Posterior cingulate gyrus (tissue), 11 donors: ENCODE measurements at regions not wholly inside any gene's neighbourhood (a gene's known extent, or its start where the extent isn't known, plus 50 kb on each side); places are given as distances from the start of the nearest gene placed in this dataset.

ENCODE experiments used
- DNase-seq, 10 donors: peaks; one replicate each; pipeline versions ENCODE4 v3.0.0 to v3.0.0-alpha.2; 2020 to 2021; ENCODE audit warnings: mixed read lengths in 3 of 10
- intact Hi-C: fragments of 100-400 bp; cut with DNase I; formaldehyde crosslinking; loops from one replicate; pipeline ENCODE4 v1.15.1; 2023

- DNase-seq: no peak
Observed at GRCh38 chr5:175206669-175207068, 237.3 kb downstream of the DRD1 start.

GRCh38 chr5:175202463-175203068 lies 241.4 kb downstream of the DRD1 start:
- no peak for DNase-seq
- intact Hi-C loops: no loop called here

More at GRCh38 chr5:175206669-175207068, 237.3 kb downstream of the DRD1 start:
- intact Hi-C loops: no loop called here

GRCh38 chr5:175201393-175201792 lies 242.6 kb downstream of the DRD1 start:
- intact Hi-C loops: no loop called here
- DNase-seq: no peak

DNA sequence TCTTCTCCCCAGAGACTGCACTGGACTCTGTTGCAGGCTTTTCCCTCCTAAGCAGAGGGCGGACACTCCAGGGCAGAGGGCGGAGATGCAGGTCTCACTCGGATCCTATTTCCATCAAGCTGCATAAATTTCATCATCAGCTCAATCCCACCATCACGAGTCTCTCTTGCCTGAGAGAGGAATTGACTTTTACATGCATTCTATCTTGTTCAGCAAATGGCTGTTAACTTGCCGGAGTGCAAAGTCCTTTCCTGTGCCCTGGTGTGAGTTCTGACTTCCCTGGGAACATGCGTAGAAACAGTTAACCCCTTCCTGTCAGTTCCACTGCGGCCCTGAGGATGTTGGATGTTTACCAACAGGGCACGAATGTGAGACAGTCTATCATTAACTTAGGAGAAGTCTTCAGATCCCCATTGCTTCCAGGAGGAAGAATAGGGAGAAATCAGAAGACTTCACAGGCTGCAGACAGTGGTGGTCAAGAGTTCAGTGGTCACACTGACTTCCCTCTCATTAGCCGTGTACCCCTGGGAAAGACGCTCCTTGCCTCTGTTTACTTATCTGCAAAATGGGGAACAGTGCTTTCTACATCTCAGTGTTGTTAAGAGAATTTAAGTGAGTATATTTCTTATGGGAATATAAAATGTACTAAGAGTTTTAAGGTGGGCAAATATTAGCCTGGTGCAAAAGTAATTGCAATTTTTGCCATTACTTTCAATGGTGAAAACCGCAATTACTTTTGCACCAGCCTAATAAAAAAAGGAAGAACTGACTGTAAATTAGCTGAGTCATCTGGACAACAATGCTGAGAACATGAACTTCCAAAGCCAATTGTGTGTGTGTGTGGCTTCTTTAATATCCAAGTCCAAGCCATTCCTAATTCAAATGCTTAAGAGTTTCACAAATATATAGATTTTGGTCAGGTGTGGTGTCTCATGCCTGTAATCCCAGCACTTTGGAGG lies 248.0 kb downstream of the DRD1 start:
- DNase-seq: no peak
- intact Hi-C loops: no loop called here

- intact Hi-C loops: no loop called here
- DNase-seq: no peak
Observed at GRCh38 chr5:175181331-175181730, 262.7 kb downstream of the DRD1 start.

DNA sequence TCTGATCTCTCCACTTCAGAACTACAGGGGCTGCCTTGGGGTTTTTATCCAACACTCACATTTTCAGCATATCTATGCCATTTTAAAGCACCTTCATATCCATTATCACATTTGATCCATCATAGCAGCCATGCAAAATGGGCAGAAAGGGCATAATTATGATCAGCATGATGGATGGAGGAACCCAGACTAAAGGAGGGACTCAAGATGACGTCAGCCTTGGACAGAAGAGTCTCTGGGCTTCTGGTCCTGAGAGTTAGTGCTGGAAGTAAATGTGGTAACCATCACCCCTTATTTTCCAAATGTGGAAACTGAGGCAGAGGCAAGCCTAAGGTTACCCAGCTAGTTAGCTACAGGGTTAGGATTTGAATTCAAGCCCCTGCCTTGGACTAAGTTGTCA lies 273.1 kb downstream of the DRD1 start:
- DNase-seq: no peak
- intact Hi-C loops: no loop called here

DNA sequence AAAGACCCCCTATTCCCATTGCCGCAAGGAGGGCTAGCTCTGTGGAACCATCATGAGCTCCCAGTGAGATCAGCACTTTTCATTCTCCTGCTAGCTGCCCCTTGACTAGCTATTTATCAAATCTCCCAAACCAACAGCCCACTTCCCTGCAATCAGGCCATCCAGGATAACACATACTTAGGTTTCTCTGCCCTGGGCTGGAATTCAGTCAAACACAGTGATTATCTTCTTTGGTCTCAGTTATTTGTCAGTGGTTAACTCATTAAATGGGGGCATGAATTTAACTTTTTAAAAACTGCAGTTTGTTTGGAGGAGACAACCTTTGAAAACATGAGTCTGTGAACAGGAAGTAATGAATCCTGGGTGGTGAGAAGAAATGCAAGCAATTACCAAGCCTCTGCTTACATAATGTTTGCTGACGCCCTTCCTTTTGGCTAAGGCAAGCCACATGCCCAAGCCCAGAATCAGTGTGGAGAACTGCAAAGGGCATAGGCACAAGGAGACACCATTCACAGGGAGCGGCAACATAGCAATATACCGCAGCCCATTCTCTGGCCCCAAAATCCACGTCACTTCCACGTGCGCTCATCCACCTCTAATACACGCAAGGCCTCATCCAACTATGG lies 275.0 kb downstream of the DRD1 start:
- intact Hi-C loops: no loop called here

DNA sequence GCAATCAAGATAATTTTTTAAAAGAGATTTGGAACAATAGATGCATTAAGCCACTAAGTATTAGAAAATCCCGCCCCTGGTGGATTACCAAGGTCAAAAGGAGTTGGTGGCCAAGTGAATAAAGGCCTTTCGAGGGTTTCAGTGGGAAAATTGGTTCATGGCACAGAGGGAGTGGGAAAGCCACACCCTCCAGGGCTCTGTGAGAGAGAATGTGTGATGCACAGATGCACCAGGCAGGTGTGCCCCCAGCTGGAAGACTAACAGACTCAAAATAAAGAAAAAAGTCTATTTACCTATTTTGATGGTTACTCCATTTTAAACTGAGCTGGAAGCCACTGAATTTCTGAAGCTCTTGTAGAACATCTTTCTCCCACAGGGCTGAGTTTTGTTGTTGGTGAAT lies 278.0 kb downstream of the DRD1 start:
- DNase-seq: no peak

More for the DNA sequence above, 275.0 kb downstream of the DRD1 start:
- DNase-seq: no peak

DNA sequence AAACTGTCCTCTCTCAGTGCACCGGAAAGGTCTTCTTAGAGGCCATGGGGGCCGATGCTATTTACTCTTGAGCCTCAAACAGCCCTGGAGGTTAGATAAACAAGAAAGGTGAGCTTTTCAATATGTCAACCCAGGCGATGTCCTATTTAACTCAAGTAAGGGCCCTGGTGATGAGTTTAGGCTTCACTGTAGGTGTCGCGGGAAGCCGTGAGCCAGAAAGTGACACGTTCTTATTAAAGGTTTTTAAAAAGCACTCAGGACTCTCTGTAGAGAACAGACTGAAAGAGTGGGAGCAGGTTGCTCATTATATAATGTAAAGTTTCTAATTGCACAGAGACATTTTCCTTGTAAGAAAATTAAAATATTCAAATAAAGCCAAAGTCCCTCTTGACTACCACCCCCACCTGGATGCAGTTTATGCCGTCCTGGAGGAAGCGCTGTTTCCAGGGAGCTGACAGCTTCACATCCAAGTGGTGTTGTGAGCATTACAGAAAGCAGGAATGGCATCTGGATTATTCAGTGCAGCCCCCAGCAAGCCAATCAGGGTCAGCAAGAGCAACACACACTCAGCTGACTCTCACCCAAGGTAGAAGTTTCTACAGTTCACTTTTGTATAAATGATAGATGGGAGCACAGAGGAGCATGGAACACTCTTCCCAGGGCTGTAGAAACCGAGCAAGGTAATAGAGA lies 280.3 kb downstream of the DRD1 start:
- no peak for DNase-seq
- intact Hi-C loops: no loop called here

More for the DNA sequence above, 278.0 kb downstream of the DRD1 start:
- intact Hi-C loops: no loop called here

- intact Hi-C loops: no loop called here
- peak in 1 of 10 donors; percentile 9 for DNase-seq
Observed at GRCh38 chr5:175162036-175162435, 281.9 kb downstream of the DRD1 start.

- DNase-seq: no peak
- intact Hi-C loops: no loop called here
Observed at GRCh38 chr5:175159956-175160355, 284.0 kb downstream of the DRD1 start.

GRCh38 chr5:175148636-175149172 lies 295.3 kb downstream of the DRD1 start:
- DNase-seq: no peak
- intact Hi-C loops: no loop called here

GRCh38 chr5:175146733-175147132 lies 297.2 kb downstream of the DRD1 start:
- intact Hi-C loops: no loop called here

GRCh38 chr5:175141421-175141820 lies 302.6 kb downstream of the DRD1 start:
- intact Hi-C loops: no loop called here
- no peak for DNase-seq

More at GRCh38 chr5:175146733-175147132, 297.2 kb downstream of the DRD1 start:
- DNase-seq: no peak

DNA sequence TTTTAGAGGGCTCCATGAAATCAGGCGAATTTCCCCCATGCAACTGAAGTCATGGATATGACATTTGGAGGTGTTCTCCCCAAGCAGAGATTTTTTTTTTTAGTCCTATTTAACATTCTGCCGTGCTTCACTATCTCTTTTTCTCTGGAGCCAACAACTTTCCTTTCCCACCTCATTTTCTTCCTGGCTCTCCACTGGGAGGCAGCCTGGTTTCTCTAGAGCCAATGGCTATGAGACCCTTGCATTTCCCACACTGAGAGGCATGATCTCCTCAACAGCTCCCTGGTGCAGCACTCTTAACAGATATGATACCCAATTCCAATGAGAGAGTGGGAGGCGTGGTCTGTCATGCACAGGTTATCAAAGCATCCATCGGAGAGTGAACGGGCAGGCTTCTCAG lies 310.8 kb downstream of the DRD1 start:
- intact Hi-C loops: no loop called here
- no peak for DNase-seq

DNA sequence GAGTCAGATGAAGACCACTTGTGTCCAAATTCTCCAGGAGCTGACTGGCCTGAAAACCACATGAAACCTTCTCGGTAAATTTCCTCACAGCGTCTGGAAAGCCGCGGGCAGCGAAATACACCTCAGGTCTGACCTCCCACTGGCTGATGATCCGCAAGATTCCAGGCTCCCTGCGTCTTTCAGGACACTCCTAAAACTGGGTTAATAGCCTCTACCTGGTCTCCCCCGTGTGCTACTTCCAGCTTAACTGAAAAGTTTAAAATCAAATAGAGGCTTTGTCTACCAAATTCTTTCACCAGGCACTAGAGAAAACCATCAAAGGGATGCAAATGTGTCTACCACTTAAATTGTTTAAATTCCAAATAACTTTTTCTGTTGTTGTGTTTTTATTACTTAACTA lies 312.6 kb downstream of the DRD1 start:
- intact Hi-C loops: no loop called here

DNA sequence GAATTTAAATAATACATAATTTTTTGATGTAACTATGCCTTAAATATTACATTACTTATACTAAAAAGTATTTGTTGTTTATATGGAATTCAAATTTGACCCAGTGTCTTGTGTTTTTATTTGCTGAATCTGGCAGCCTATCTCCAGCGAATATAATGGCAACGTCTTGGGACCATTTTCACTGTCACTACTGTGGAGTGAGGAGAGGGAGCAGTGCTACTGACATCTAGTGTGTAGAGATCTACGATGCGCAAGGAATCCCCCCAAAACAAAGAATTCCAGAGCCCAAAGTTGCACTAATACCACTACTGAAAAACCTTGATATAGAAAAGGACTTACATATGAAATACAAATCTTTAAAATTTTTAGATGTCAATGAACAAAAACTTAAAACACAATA lies 314.4 kb downstream of the DRD1 start:
- intact Hi-C loops: no loop called here
- no peak for DNase-seq

More for the DNA sequence above, 312.6 kb downstream of the DRD1 start:
- no peak for DNase-seq

DNA sequence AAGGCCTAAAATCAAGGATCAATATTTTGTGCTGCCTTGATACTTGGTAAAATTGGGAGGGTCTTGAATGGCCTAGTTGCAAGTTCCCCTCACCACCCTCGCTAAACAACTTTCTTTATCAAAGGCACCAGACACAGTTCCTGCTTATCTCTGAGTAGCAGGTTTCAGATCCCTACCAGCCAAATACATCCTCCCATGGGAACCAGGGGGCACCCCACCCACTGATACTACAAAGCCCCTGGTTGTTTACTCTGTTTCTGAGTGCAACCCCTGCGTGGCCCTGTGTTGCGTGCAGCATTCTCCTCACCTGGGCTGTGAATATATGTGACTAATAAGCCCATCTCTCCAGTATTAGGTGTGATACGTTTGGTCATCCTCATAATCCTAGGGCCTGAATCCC lies 314.9 kb downstream of the DRD1 start:
- intact Hi-C loops: no loop called here
- DNase-seq: no peak

GRCh38 chr5:175124821-175125220 lies 319.2 kb downstream of the DRD1 start:
- intact Hi-C loops: no loop called here
- no peak for DNase-seq

GRCh38 chr5:175124251-175124813 lies 319.6 kb downstream of the DRD1 start:
- intact Hi-C loops: no loop called here
- DNase-seq: no peak
